HG03439 (cell line): ENCODE measurements at regions not wholly inside any gene's neighbourhood (a gene's known extent, or its start where the extent isn't known, plus 50 kb on each side); places are given as distances from the start of the nearest gene placed in this dataset.

Experiments used
- ATAC-seq: cut with Tn5 transposase; IDR thresholded peaks from one replicate; pipeline ENCODE4 v1.9.1; 2021; ENCODE audit warnings: mild to moderate bottlenecking, moderate library complexity; ENCODE audit not compliant: unreplicated experiment

GRCh38 chr15:69782809-69783208 is 314.9 kb downstream of the TLE3 start:
- ATAC-seq: no peak

GRCh38 chr15:69783211-69783610 is 314.5 kb downstream of the TLE3 start:
- ATAC-seq: no peak

- ATAC-seq: no peak
These were observed 312.7 kb downstream of the TLE3 start for GRCh38 chr15:69784798-69785566.

- ATAC-seq: no peak
These were observed 311.5 kb downstream of the TLE3 start for GRCh38 chr15:69786136-69786701.

GRCh38 chr15:69787791-69788190 is 309.9 kb downstream of the TLE3 start:
- ATAC-seq: no peak

- no peak for ATAC-seq
These were observed 307.9 kb downstream of the TLE3 start for GRCh38 chr15:69789648-69790393.

- no peak for ATAC-seq
These were observed 307.1 kb downstream of the TLE3 start for GRCh38 chr15:69790632-69791031.

GRCh38 chr15:69792823-69793222 is 304.9 kb downstream of the TLE3 start:
- ATAC-seq: no peak

- ATAC-seq: no peak
These were observed 304.3 kb downstream of the TLE3 start for GRCh38 chr15:69793431-69793780.

GRCh38 chr15:69793781-69794451 is 303.8 kb downstream of the TLE3 start:
- ATAC-seq: no peak

- ATAC-seq: no peak
These were observed 302.9 kb downstream of the TLE3 start for GRCh38 chr15:69794645-69795469.

- ATAC-seq: no peak
These were observed 302.1 kb downstream of the TLE3 start for GRCh38 chr15:69795601-69796000.

GRCh38 chr15:69797051-69797595 is 300.6 kb downstream of the TLE3 start:
- no peak for ATAC-seq

- ATAC-seq: no peak
These were observed 300.1 kb downstream of the TLE3 start for GRCh38 chr15:69797615-69798014.

GRCh38 chr15:69798481-69799250 is 299.1 kb downstream of the TLE3 start:
- ATAC-seq: no peak

GRCh38 chr15:69801144-69801543 is 296.6 kb downstream of the TLE3 start:
- ATAC-seq: no peak

- ATAC-seq: no peak
These were observed 295.3 kb downstream of the TLE3 start for GRCh38 chr15:69802432-69802831.

GRCh38 chr15:69804786-69805185 is 292.9 kb downstream of the TLE3 start:
- no peak for ATAC-seq

- ATAC-seq: no peak
These were observed 292.3 kb downstream of the TLE3 start for GRCh38 chr15:69805248-69805953.
